Glutamatergic neuron (in vitro differentiated cells): ENCODE measurements at regions not wholly inside any gene's neighbourhood (a gene's known extent, or its start where the extent isn't known, plus 50 kb on each side); places are given as distances from the start of the nearest gene placed in this dataset.

ENCODE experiments used
- DNase-seq: peaks from one replicate; pipeline ENCODE4 v3.0.0; 2022
- H3K27ac Mint-ChIP-seq: one replicate; pipeline ENCODE4 v1.8.0; 2020; ENCODE audit warnings: mild to moderate bottlenecking, mixed read lengths, inconsistent platforms; ENCODE audit not compliant: unreplicated experiment
- H3K27me3 Mint-ChIP-seq: one replicate; pipeline ENCODE4 v1.8.0; 2020; ENCODE audit warnings: mild to moderate bottlenecking, moderate library complexity, mixed read lengths, inconsistent platforms; ENCODE audit not compliant: unreplicated experiment
- H3K36me3 Mint-ChIP-seq: one replicate; pipeline ENCODE4 v1.8.0; 2020; ENCODE audit warnings: mild to moderate bottlenecking, mixed read lengths, inconsistent platforms; ENCODE audit not compliant: unreplicated experiment
- H3K4me1 Mint-ChIP-seq: one replicate; pipeline ENCODE4 v1.8.0; 2020; ENCODE audit warnings: mild to moderate bottlenecking, low read depth, mixed read lengths, inconsistent platforms; ENCODE audit not compliant: unreplicated experiment
- H3K4me3 Mint-ChIP-seq: one replicate; pipeline ENCODE4 v1.8.0; 2020; ENCODE audit warnings: mild to moderate bottlenecking, mixed read lengths, inconsistent platforms; ENCODE audit not compliant: unreplicated experiment
- H3K9me3 Mint-ChIP-seq: one replicate; pipeline ENCODE4 v1.8.0; 2020; ENCODE audit warnings: mild to moderate bottlenecking, moderate library complexity, mixed read lengths, inconsistent platforms; ENCODE audit not compliant: unreplicated experiment
- CTCF ChIP-seq: fragments of 200-600 bp; sonication (generic); IDR thresholded peaks from one replicate; pipeline ENCODE4 v1.5.0; 2021; ENCODE audit not compliant: partially characterized antibody, unreplicated experiment

- Mint-ChIP-seq H3K36me3 (no peaks in the 10 kb centered on the region), H3K27me3 (no peaks in the 10 kb centered on the region), H3K27ac (no peak overlapping the region), H3K9me3 (no peaks in the 10 kb centered on the region), H3K4me1 (no peaks in the 10 kb centered on the region), H3K4me3 (no peak overlapping the region)
- TF ChIP-seq CTCF, result no peak
- DNase-seq, result no peak
These were observed 402.3 kb upstream of the SLITRK6 start for GRCh38 chr13:86201477-86201876.

- Mint-ChIP-seq H3K36me3 (no peaks in the 10 kb centered on the region), H3K27ac (no peak overlapping the region), H3K9me3 (no peaks in the 10 kb centered on the region), H3K4me1 (no peaks in the 10 kb centered on the region), H3K27me3 (no peaks in the 10 kb centered on the region), H3K4me3 (no peak overlapping the region)
- no peak for DNase-seq
- TF ChIP-seq CTCF, result no peak
These were observed 394.1 kb upstream of the SLITRK6 start for GRCh38 chr13:86193281-86193680.

- Mint-ChIP-seq H3K27ac (no peak overlapping the region), H3K9me3 (no peaks in the 10 kb centered on the region), H3K4me3 (no peak overlapping the region), H3K36me3 (no peaks in the 10 kb centered on the region), H3K4me1 (no peaks in the 10 kb centered on the region), H3K27me3 (no peaks in the 10 kb centered on the region)
- DNase-seq, result no peak
- TF ChIP-seq CTCF, result no peak
These were observed 389.0 kb upstream of the SLITRK6 start for GRCh38 chr13:86188170-86188569.

- no peaks in the 10 kb centered on the region for H3K9me3 Mint-ChIP-seq
- H3K4me3 Mint-ChIP-seq, result no peak overlapping the region
- no peak for DNase-seq
- TF ChIP-seq CTCF, result no peak
- no peaks in the 10 kb centered on the region for H3K27me3 Mint-ChIP-seq
- no peaks in the 10 kb centered on the region for H3K4me1 Mint-ChIP-seq
- no peak overlapping the region for H3K27ac Mint-ChIP-seq
- no peaks in the 10 kb centered on the region for H3K36me3 Mint-ChIP-seq
These were observed 386.4 kb upstream of the SLITRK6 start for GRCh38 chr13:86185636-86186035.

GRCh38 chr13:86185107-86185506 lies 385.9 kb upstream of the SLITRK6 start:
- no peaks in the 10 kb centered on the region for H3K27me3 Mint-ChIP-seq
- no peaks in the 10 kb centered on the region for H3K4me1 Mint-ChIP-seq

More at GRCh38 chr13:86185107-86185506, 385.9 kb upstream of the SLITRK6 start:
- Mint-ChIP-seq H3K27ac (no peak overlapping the region), H3K9me3 (no peaks in the 10 kb centered on the region), H3K36me3 (no peaks in the 10 kb centered on the region), H3K4me3 (no peak overlapping the region)
- TF ChIP-seq CTCF, result no peak
- DNase-seq, result no peak
